ENCODE measurements at regions not wholly inside any gene's neighbourhood (a gene's known extent, or its start where the extent isn't known, plus 50 kb on each side); places are given as distances from the start of the nearest gene placed in this dataset.
"Not testable (repeated sequence)": the region's sequence is repeated elsewhere in the genome, so short reads cannot be mapped to it uniquely, and the experiment has no call there.

GRCh38 chr16:9014389-9014788, 50.7 kb upstream of the USP7 start:
- H4K20me1 ChIP-seq (ENCODE audit: insufficient read depth, low read depth, low read length) = no peaks in the 10 kb centered on the region
- no peaks in the 10 kb centered on the region for H3K4me1 ChIP-seq (ENCODE audit: low read length)
- peaks cover 7% of the 10 kb centered on the region; the same call in 1 of the 2 replicates for H3K9me3 ChIP-seq (ENCODE audit: low read length)
- H3K9ac ChIP-seq (ENCODE audit: low read length) = no peak overlapping the region
- H3K79me2 ChIP-seq (ENCODE audit: low read length) = no peaks in the 10 kb centered on the region
- no peak overlapping the region for H3K4me2 ChIP-seq (ENCODE audit: low read depth, low read length, poor library complexity, severe bottlenecking)
- H3K9me2 ChIP-seq (replicated peaks; ENCODE audit: insufficient read depth, low read length) = no peaks in the 10 kb centered on the region
- H3K4me3 ChIP-seq (ENCODE audit: low read length) = no peak overlapping the region
- no peak for DNase-seq
- no peaks in the 10 kb centered on the region for H3K27me3 ChIP-seq (ENCODE audit: low read length)
- H2AFZ ChIP-seq (ENCODE audit: low read length) = no peak overlapping the region
- no peaks in the 10 kb centered on the region for H3K36me3 ChIP-seq (ENCODE audit: insufficient read depth, low read length)
- no peak overlapping the region for H3K27ac ChIP-seq (ENCODE audit: low read length)

DNA sequence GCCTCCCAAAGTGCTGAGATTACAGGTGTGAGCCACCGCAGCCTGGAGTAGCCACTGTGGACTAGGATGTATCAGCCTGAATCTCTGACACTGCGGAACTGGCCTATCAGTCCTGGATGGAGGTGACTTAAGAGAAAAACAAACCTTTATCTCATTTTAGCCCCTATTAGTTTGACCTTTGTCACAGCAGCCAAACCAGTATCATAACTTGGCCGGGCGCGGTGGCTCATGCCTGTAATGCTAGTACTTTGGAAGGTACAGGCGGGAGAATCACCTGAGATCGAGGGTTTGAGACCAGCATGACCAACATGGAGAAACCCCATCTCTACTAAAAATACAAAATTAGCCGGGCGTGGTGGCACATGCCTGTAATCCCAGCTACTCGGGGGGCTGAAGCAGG, 51.8 kb upstream of the USP7 start:
- H3K36me3 ChIP-seq (ENCODE audit: insufficient read depth, low read length) = no peaks in the 10 kb centered on the region
- H2AFZ ChIP-seq (ENCODE audit: low read length) = no peak overlapping the region
- H3K9ac ChIP-seq (ENCODE audit: low read length) = no peak overlapping the region
- H3K4me1 ChIP-seq (ENCODE audit: low read length) = no peaks in the 10 kb centered on the region
- no peak overlapping the region for H3K27ac ChIP-seq (ENCODE audit: low read length)
- no peak for DNase-seq
- H3K27me3 ChIP-seq (ENCODE audit: low read length) = no peaks in the 10 kb centered on the region
- no peaks in the 10 kb centered on the region for H4K20me1 ChIP-seq (ENCODE audit: insufficient read depth, low read depth, low read length)
- peaks cover 7% of the 10 kb centered on the region; the same call in 1 of the 2 replicates for H3K9me3 ChIP-seq (ENCODE audit: low read length)
- H3K79me2 ChIP-seq (ENCODE audit: low read length) = no peaks in the 10 kb centered on the region
- H3K4me2 ChIP-seq (ENCODE audit: low read depth, low read length, poor library complexity, severe bottlenecking) = no peak overlapping the region
- no peak overlapping the region for H3K4me3 ChIP-seq (ENCODE audit: low read length)
- H3K9me2 ChIP-seq (replicated peaks; ENCODE audit: insufficient read depth, low read length) = no peaks in the 10 kb centered on the region

- H3K9ac ChIP-seq (ENCODE audit: low read length); H3K9me3 ChIP-seq (ENCODE audit: low read length); H3K4me2 ChIP-seq (ENCODE audit: low read depth, low read length, poor library complexity, severe bottlenecking); H3K4me1 ChIP-seq (ENCODE audit: low read length); DNase-seq; H3K9me2 ChIP-seq (replicated peaks; ENCODE audit: insufficient read depth, low read length); H3K79me2 ChIP-seq (ENCODE audit: low read length); H3K27ac ChIP-seq (ENCODE audit: low read length); H2AFZ ChIP-seq (ENCODE audit: low read length); H3K36me3 ChIP-seq (ENCODE audit: insufficient read depth, low read length); H3K4me3 ChIP-seq (ENCODE audit: low read length); H3K27me3 ChIP-seq (ENCODE audit: low read length); H4K20me1 ChIP-seq (ENCODE audit: insufficient read depth, low read depth, low read length): not testable (repeated sequence)
Measured at GRCh38 chr16:9016005-9016404, 52.3 kb upstream of the USP7 start.

- no peak for DNase-seq
- Histone ChIP-seq H3K9ac (ENCODE audit: low read length) (no peak overlapping the region), H3K4me3 (ENCODE audit: low read length) (no peak overlapping the region), H3K79me2 (ENCODE audit: low read length) (no peaks in the 10 kb centered on the region), H3K27me3 (ENCODE audit: low read length) (no peaks in the 10 kb centered on the region), H3K27ac (ENCODE audit: low read length) (no peak overlapping the region), H4K20me1 (ENCODE audit: insufficient read depth, low read depth, low read length) (no peaks in the 10 kb centered on the region), H2AFZ (ENCODE audit: low read length) (no peak overlapping the region), H3K36me3 (ENCODE audit: insufficient read depth, low read length) (no peaks in the 10 kb centered on the region), H3K9me2 (replicated peaks; ENCODE audit: insufficient read depth, low read length) (no peaks in the 10 kb centered on the region), H3K9me3 (ENCODE audit: low read length) (peaks cover 7% of the 10 kb centered on the region; the same call in 1 of the 2 replicates), H3K4me2 (ENCODE audit: low read depth, low read length, poor library complexity, severe bottlenecking) (no peak overlapping the region), H3K4me1 (ENCODE audit: low read length) (no peaks in the 10 kb centered on the region)
Measured at GRCh38 chr16:9016824-9017223, 53.1 kb upstream of the USP7 start.

DNA sequence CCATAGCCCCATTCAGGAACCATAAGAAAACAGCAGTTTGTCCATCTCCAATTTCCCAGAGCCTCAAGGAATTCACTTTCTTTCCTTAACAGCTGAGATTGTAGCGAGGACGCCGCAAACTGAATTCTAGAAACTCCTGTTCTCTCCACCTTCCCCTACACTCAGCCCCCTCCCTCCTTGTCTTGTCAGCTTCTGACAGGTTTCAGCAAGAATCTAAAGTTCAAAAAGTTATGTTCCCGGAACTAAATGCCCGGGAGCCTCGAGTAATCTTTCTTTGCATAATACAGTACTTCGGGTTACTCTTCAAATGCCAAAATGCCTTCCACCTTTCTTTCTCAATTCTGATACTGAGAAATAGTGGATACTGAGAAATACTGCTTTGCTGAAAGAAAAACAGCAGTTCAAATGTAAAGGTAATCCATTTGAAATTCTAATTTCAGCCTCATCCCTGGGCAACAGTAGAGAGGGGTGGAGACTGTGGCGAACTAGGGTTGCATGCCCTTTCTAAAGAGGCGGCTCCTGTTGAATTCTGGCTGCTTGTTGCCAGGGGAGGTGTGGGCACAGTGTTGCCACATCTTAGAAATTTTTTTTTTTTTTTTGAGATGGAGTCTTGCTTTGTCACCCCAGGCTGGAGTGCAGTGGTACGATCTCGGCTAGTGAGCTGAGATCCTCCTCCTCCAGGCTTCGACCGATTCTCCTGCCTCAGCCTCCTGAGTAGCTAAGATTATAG, 63.5 kb upstream of the USP7 start:
- Histone ChIP-seq H3K79me2 (ENCODE audit: low read length) (no peaks in the 10 kb centered on the region), H3K36me3 (ENCODE audit: insufficient read depth, low read length) (no peaks in the 10 kb centered on the region), H2AFZ (ENCODE audit: low read length) (no peak overlapping the region), H3K4me2 (ENCODE audit: low read depth, low read length, poor library complexity, severe bottlenecking) (no peak overlapping the region), H3K27ac (ENCODE audit: low read length) (no peak overlapping the region), H3K9ac (ENCODE audit: low read length) (no peak overlapping the region), H3K4me1 (ENCODE audit: low read length) (peaks cover 7% of the 10 kb centered on the region), H3K9me3 (ENCODE audit: low read length) (no peaks in the 10 kb centered on the region), H4K20me1 (ENCODE audit: insufficient read depth, low read depth, low read length) (no peaks in the 10 kb centered on the region), H3K27me3 (ENCODE audit: low read length) (no peaks in the 10 kb centered on the region), H3K9me2 (replicated peaks; ENCODE audit: insufficient read depth, low read length) (no peaks in the 10 kb centered on the region), H3K4me3 (ENCODE audit: low read length) (no peak overlapping the region)
- no peak for DNase-seq

GRCh38 chr16:9028491-9028890, 63.0 kb upstream of the HAPSTR1 start:
- H3K27ac ChIP-seq (ENCODE audit: low read length); H2AFZ ChIP-seq (ENCODE audit: low read length); H3K9me3 ChIP-seq (ENCODE audit: low read length); H3K4me1 ChIP-seq (ENCODE audit: low read length); H3K36me3 ChIP-seq (ENCODE audit: insufficient read depth, low read length); H3K4me3 ChIP-seq (ENCODE audit: low read length); H3K4me2 ChIP-seq (ENCODE audit: low read depth, low read length, poor library complexity, severe bottlenecking); H4K20me1 ChIP-seq (ENCODE audit: insufficient read depth, low read depth, low read length); DNase-seq; H3K9ac ChIP-seq (ENCODE audit: low read length); H3K9me2 ChIP-seq (replicated peaks; ENCODE audit: insufficient read depth, low read length); H3K27me3 ChIP-seq (ENCODE audit: low read length); H3K79me2 ChIP-seq (ENCODE audit: low read length): not testable (repeated sequence)

- Histone ChIP-seq H4K20me1 (ENCODE audit: insufficient read depth, low read depth, low read length) (no peaks in the 10 kb centered on the region), H2AFZ (ENCODE audit: low read length) (no peak overlapping the region), H3K27me3 (ENCODE audit: low read length) (no peaks in the 10 kb centered on the region), H3K27ac (ENCODE audit: low read length) (no peak overlapping the region), H3K9me2 (replicated peaks; ENCODE audit: insufficient read depth, low read length) (no peaks in the 10 kb centered on the region), H3K9ac (ENCODE audit: low read length) (no peak overlapping the region), H3K4me1 (ENCODE audit: low read length) (peaks cover 7% of the 10 kb centered on the region), H3K4me2 (ENCODE audit: low read depth, low read length, poor library complexity, severe bottlenecking) (peak overlapping the region; percentile 44), H3K36me3 (ENCODE audit: insufficient read depth, low read length) (no peaks in the 10 kb centered on the region), H3K9me3 (ENCODE audit: low read length) (no peaks in the 10 kb centered on the region), H3K79me2 (ENCODE audit: low read length) (no peaks in the 10 kb centered on the region), H3K4me3 (ENCODE audit: low read length) (no peak overlapping the region)
- DNase-seq = peak; percentile 43
Measured at GRCh38 chr16:9031107-9031506, 60.3 kb upstream of the HAPSTR1 start.

DNA sequence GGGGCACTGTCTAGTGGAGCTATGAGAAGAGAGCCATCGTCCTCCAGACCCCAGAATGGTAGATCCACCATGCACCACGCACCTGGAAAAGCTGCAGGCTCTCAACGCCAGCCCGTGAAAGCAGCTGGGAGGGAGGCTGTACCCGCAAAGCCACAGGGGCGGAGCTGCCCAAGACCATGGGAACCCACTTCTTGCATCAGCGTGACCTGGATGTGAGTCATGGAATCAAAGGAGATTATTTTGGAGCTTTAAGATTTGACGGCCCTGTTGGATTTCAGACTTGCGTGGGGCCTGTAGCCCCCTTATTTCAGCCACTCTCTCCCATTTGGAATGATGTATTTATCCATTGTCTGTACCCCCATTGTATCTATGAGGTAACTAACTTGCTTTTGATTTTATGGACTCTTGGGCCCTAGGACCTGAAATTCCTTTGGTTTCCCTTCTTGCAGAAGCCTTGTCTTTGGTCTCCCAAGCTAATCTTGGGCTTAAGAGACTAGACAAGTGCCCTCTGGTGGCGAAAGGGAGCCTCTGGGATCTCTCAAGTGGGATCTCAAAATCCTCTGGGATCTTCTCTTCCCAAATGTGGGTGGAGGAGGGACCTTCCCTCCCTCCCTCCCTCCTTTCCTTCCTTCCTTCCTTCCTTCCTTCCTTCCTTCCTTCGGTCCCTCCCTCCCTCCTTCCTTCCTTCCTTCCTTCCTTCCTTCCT, 58.2 kb upstream of the HAPSTR1 start:
- no peak overlapping the region for H3K4me2 ChIP-seq (ENCODE audit: low read depth, low read length, poor library complexity, severe bottlenecking)
- H4K20me1 ChIP-seq (ENCODE audit: insufficient read depth, low read depth, low read length) = no peaks in the 10 kb centered on the region
- no peaks in the 10 kb centered on the region for H3K36me3 ChIP-seq (ENCODE audit: insufficient read depth, low read length)
- no peaks in the 10 kb centered on the region for H3K79me2 ChIP-seq (ENCODE audit: low read length)
- no peak overlapping the region for H3K4me3 ChIP-seq (ENCODE audit: low read length)
- H3K9me3 ChIP-seq (ENCODE audit: low read length) = no peaks in the 10 kb centered on the region
- no peaks in the 10 kb centered on the region for H3K27me3 ChIP-seq (ENCODE audit: low read length)
- no peak overlapping the region for H3K9ac ChIP-seq (ENCODE audit: low read length)
- H3K9me2 ChIP-seq (replicated peaks; ENCODE audit: insufficient read depth, low read length) = no peaks in the 10 kb centered on the region
- H3K4me1 ChIP-seq (ENCODE audit: low read length) = peaks cover 7% of the 10 kb centered on the region
- no peak overlapping the region for H2AFZ ChIP-seq (ENCODE audit: low read length)
- DNase-seq = peak; percentile 49
- H3K27ac ChIP-seq (ENCODE audit: low read length) = no peak overlapping the region
